Astrocyte of the hippocampus (primary cell): ENCODE measurements at regions not wholly inside any gene's neighbourhood (a gene's known extent, or its start where the extent isn't known, plus 50 kb on each side); places are given as distances from the start of the nearest gene placed in this dataset.

Experiments used
- DNase-seq: peaks from one replicate; pipeline ENCODE4 v3.0.0; 2011; ENCODE audit warnings: low read depth, low spot score

DNA sequence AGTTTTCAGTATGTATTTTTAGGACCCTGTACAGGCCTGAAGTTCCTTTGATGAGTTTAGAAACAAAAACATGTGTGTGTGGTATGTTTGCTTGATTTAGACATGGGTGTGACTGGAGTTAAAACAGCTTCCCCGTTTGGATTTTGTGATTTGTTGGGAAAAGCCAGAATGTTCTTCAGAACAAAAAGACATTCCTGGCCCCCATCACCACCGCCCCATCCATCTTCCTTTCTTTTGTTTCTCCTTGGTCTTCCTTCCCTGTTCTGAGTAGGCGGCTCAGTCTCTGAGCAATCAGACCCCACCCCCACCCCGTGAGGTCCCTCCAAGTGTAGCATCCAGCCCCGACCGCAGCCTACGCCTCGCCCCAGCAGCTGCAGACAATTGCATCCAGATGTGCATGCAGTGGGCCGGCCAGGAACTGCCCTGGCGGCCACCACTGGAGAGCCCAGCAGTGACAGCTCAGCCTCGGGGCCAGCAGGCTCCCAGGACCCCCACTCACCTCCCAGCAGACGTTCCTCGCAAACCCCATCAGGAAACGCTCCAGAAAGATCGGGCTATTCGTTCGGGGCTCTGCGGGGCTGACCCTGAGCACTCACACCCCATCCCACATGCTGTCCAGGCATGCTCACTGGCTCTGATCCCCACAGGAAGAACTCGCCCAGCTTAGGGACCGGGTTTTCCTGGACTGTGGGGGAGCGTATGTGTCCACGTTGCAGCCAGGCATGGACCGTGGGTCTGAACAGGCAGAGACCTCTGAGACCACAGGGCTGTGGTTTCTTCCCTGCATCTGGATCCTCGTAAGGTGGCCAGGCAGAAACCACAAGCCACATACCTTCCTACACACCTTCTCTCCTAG, 99.8 kb upstream of the CDH5 start:
- no peak for DNase-seq

DNA sequence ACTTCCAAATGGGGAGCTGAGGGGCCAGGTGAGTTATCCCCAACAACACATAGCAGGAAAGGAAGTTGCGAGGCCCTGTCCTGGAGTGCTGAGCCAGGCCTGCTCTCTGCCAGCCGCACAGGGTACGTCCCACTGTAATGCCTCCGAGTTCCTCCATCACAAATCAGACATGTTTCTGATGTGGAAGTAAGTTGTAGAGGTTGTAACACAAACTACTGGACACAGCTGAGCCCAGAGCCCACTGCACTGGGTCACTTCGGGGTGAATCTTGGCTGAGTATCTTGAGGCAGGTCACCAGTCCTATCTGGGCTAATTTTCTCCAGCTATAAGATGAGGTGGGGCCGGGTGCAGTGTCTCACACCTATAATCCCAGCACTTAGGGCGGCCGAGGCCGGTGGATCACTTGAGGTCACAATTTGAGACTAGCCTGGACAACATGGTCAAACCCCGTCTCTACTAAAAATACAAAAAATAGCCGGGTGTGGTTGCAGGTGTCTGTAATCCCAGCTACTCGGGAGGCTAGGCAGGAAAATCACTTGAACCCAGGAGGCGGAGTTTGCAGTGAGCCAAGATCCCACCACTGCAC, 100.8 kb upstream of the CDH5 start:
- DNase-seq: no peak

DNA sequence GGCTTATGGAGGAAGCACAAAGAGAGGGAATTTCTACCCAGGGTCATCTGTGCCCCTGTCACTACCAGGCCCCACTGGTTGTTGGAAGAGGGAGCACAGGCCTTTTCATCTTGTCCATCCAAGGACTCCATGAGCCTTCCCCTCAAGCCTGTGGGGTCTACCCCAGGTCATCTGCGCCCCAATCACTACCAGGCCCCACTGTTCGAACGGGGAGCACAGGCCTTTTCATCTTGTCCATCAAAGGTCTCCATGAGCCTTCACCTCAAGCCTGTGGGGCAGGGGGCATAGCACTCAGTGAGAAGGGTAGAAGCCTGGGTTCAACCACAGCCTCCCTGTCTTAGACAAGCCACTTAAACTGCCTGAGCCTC, 101.5 kb upstream of the CDH5 start:
- no peak for DNase-seq

DNA sequence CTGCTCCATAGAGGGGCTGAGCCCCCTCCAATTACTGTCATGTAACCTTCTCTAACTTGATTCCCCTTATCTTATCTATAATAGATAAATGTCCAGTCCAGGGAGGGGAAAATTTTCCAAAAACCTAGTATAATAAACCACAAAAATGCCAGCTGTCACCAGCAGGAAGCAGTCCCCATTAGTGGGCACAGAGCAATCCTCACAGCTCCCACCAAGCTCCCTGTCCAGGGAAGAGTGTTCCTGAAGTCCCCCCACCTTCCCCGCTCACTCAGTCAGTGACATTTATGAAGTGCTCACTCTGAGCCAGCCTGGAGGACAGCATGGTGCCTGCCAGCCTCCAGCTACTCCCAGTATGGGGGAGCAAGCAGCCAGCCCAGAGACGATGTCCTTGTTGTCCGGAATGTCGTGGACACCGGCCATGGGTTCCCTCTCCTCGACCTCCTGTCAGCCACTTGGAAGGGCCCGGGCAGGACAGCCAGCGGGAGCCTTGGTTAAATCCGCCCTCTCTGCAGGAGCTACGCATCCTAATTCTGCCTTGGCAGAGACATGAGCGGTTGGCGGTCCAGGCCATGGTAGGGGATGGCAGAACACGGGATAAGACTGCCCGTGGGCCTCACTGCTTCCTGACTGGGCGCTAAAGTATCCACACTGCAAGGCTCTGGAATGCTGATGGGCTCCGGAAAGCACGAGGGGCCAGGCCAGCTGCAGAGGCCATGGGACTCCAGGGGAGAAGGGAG, 102.0 kb upstream of the CDH5 start:
- no peak for DNase-seq

DNA sequence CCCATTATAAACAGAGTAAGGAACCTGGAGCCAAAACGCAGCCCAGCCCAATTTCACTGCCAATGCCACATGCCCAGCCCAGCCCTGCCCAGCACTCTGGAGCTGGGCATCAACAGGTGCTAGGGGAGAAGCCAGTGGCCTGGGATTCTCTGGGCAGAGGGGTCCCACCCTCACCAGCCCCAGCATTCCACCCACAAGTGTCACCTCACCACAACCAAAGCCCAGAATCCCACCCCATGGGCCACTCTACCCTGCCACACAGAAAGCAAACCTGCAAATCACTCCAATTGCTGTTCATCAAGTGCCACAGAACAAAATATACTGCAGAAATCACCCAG, 102.5 kb upstream of the CDH5 start:
- DNase-seq: no peak

DNA sequence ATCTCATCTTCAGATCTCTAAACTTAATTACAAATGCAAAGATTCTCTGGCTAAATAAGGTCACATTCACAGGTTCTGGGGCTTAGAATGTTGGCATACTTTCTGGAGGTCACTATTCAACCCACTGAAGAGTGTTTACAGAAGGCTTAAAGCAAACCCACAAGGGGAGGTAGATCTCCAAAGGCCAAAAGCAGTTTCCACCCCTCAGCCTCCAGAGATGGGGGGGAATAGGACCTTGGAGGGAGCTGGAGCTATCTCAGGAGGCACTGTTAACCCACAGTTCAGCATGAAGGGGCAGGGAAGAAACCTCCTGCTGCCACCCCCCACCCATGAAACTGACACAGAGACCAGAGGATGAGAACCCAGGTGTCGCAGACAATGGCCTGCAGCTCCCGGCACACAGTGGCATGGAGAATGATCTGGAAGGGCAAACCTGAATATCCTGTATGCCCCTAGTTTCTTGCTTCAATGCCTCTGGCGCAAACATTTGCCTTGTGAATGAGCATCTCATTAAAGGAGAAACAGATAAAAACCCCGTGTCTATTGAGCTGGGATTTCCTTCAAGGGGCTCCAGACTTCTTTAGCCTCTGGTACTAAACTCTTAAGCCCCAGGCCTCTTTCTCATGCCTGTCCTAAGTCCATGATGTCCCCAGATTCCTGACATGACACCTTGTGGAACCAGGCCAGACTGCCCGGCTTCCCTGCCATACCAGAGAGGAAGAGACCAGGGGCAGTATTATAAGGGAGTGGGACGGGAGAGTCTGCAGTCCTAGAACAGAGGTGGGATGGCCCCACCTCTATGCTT, 103.1 kb upstream of the CDH5 start:
- no peak for DNase-seq

DNA sequence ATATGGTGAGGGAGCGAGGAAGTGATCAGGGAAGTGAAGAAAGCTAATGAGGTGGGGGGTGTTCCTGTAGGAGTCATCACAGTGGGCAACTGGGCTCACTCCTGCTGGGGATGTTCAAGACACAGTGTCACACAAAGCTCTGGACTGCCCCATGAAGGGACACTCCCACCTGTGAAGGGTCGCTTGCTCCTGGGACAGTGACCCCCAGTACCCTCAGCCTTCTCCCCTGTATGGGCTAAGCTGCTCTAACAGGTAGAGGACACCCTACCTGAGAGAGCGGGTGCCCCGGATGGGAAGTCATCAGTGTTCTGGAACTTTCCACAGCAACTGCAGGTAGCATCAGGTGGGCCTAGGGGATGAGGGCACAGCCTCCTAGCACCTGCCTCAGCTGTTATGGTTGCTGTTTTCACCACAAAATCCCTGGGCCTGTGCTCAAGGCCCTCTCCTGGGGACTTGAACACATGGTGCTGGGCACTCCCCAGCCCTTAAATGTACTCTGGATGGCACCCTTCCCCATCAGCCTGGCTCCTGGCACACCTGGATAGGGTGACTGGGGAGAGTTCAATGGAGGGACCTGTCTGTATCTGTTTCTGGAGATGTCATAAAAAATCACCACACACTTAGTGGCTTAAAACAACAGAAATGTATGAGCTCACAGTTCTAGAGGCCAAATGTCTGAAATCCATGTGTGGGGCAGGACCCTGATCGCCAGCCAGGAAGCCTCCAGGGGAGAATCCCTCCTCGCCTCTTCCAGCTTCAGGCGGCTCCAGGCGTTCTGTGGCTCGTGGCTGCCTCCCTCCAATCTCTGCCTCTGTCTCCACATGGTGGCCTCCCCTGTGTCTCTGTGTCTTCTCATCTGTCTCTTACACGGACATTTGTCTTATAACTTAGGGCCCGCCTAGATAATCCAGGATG, 104.0 kb upstream of the CDH5 start:
- DNase-seq: no peak

DNA sequence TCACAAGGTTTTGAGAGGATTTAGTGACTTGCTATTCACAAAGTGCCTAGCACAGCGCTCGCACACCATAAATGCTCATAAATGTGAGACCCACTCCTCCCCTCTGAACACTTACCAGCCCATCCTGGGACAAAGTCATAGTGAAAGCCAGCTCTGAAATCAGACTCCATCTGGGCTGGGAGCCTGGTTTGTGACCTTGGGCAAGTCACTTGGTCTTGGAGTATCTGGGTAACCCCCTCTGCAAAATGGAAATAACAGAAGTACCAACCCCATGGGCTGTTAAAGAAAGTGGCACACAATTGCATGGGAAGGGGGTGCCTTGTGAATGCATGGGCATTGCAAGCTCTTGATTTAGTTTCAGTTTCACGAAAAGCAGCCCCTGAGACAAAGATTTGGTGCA, 104.7 kb upstream of the CDH5 start:
- DNase-seq: no peak

DNA sequence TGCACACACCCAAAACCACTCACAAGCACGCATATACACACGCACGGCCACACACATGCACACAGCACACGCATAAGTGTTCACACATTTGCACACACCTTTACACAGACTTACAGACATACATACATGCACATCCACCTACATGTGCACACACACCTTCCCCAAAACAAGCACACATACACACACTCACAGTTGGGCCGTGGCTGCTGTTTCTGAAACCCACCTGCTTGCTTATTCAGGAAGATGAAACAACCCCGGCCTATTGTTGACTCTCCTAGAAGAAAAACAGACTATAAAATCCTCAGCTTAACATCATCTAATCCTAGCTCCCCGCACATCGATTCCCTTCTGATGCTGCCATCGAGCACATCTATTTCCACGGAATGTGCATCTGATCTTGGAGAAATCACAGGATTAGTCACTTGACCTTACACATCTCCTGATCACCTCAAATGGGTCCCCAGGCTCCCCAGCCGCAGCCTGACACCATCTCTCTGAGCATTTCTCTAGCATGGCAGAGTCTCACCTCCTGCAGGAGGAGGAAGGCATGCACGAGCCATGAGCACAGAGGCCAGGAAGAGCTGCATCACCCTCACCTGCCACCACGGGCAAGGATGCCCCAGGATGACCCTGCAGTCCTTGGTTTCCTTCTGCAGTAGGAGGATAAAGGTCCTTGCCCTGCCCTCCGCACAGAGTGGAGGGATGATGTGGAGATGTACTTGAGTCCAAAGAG, 105.8 kb upstream of the CDH5 start:
- DNase-seq: no peak

DNA sequence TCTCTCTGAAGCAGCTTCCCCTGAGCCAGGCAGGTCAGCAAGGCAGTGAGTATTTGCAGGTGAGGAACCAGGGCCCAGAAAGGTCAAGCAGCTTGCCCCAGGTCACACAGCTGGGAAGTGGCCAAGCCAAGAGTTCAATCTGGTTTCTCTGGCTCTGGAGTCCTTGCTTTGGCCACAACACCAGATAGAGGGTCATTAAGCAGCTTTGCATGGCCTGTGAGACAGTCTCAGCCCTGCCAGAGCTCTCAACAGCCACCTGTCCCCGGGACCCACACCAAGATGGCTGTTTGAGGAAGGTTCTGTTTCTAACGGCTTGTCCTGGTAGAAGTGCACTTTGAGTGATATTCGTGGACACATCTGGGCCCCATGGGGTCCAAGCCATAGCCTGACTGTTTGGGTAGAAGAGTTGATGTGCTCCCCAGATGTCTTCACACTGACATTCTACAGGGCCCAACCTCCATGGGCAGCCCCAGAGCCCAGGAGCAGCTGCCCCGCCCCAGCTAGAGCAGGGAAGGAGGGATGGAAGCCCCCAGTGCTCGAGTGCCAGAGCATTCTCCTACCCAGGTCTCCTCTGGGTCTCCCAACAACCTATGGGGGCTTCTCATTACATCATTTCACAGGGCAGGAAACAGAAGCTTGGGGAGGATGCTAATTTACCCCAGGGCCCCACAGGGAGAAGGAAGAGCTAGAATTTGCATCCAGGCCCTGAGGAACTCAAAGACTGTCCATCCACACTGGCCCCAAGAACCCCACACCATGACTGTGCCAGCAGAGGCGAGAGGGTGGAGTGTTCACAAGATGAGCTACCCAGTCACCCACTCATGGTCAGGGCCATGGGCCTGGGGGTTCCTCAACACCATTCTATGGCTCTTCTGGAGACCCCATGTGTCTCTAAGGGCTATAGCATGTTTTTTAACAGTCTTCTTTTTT, 107.3 kb upstream of the CDH5 start:
- DNase-seq: no peak

DNA sequence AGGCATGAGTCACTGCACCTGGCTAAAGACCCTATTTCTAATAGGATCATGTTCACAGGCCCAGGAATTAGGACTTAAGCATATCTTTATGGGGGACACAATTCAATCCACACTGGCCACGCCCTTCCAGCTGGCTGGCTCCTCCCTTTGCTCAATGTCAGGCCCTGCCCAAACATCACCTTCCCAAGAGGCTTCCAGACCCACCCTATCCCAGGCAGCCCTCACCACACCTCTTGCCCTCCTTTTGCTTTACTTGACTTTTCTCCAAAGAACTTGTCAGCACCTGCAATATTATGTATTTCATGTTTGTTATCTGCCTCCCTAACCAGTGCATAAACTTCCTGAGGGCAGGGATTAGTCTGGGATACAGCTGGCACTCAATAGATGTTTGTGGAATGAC, 109.6 kb upstream of the CDH5 start:
- DNase-seq: no peak

DNA sequence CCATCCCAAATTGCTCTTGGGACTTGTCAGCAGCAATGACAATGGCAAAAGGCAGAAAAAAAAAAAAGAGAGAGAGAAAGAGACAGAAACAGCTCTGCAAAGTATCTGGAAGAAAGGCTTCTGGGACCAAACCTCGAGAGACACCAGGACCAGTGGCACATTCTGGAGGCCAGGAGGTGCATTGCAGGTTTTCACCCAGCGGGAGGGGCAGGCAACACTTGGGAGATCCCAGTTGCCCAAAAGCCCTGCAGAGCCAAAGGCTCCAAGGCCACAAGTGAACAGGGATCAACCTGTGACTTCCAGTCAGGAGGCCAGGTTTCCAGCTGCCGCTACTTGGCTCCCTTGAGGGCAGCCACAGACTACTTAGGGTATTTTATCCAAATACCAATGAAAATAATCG, 110.8 kb upstream of the CDH5 start:
- DNase-seq: no peak

DNA sequence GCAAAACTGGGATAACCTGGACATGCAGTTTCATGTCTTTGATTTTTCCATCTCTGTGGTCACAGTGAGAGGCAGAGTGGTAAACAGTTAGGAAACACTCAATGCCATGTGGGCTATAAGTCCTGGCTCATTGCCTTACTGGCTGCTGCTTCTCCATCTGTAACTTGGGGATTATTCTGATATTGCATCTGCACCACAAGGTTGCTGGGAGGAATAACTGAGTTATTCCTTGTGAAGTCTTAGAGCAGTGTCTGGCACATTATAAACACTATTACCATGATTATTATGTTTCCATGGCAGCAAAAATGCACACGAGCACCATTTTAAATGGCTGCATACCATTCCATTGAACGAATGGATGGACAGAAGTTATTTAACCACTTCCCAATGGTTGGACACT, 111.7 kb upstream of the CDH5 start:
- no peak for DNase-seq

DNA sequence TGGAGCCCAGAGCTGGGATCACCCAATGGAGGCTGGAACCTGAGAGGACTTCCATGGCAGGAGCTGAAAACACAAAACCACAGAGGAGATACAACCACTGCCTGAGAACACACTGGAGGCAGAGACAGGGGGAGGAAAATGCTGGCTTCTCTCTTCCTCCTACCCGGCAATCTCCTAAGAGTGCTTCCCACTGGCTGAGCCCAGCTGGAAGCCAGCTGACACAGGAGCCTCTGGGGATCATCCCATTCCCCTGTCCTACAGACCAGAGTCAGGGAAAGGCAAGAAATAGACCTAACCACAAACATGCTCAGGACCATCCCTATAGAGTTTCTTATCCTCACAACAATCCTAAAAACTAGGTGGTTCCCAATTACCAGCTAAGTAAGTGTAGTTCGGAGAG, 112.4 kb upstream of the CDH5 start:
- DNase-seq: no peak

DNA sequence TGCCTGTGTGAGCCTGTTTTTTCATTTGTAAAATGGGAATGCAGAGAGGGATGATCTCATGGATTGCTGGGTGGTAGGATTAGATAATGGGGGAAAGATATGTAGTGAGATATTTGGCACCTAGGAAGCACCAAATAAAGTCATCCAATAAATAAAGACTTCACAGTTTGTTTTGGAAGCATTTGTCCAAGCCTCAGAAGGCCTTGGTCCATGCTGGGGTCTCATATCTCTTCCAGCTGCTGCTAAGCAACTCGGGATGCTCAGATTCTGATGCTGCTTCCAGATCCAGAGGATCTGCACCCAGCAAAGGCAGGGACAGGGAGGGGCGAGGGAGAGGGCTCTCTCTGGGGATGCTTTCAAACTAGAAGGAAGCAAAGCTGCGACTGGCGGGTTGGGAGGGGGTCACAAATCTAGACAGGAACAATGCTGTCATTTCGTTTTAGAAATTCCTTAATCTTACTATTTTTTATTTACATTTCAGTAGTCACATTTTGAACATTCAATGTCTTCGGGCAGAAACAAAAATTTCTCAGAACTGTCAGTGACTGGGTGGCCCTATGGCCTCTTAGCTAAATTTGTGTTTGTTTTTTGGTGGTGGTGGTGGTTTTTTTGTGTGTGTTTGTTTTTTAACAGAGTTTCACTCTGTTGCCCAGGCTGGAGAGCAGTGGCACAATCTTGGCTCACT, 114.9 kb upstream of the CDH5 start:
- DNase-seq: no peak

DNA sequence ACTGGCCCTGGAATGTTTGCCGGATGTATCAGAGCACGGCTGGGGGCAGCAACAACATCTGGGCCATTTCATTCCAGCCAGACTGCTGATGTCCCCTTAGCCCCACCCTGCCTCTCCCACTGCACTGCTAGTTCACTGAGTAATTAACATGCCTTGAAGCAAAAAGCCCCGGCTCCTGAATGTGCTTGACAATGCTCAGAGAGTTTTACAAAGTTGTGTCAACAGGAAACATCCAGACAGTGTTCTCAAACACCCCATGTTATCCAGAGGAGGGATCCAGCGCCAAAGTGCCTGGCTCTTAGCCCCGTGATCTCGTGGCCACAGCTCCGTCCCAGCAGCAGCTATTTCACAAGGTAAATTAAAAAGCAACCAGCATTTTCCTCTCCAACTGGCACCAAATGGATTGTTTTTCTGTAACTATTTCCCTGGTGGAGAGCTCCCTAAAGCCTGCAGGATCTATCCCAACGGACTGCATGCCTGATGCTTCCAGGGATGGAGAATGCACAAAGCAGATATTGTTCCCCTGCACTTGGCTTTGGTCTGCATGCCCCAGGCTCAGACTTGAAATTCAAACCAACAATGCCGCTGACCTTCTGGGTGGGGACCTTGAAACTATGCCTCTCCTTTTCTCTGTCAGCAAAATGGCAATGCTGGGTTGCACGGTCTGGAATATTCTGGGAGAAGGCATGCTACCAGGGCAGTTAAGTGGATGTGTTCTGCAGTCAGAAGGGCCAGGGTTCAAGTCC, 115.6 kb upstream of the CDH5 start:
- DNase-seq: peak; percentile 52

DNA sequence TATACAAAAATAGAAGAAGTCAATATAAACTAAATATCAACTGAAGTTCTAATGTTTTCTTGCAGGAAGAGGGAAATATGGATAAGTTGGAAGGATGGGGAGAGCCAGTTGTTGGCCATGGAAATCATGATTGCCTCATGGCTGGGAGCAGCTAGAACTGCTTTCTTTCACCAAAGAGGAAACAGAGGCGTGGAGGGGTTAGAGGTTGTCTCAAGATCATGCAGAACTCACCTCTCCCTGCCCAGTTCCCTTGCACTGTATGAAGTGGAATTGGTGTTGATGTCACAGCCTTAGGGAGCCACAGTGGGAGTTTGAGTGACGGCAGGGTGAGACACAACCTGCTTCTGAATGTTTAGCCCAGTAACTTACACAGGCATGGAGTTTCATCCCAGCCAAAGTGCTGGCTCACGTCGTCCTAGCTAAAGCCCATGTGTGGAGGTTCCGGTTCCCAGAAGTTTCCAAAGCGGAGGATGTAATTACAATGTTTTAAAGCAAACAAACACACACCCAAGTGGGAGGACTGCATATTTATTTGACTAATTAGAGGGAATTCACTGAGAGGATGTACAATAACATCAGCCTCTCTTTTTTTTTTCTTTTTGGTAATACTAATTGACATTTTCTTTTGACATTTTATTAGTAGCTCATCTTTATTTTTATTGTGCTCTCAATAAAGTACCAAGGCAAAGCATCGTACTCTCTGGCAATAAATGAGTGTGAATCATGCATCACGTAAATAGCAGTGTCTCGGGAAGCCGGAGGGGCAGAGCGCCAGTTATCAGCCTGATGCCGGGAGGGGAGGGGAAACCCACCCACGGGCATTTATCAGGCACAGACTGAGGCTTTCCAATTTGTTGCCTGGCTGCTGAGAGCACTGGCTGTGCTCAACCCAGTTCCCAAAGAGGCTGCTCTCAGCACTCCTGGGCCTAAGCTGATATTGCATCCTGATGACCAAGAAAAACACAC, 118.7 kb upstream of the CDH5 start:
- peak; percentile 42 for DNase-seq
